GM23248 (cell line): ENCODE measurements at regions not wholly inside any gene's neighbourhood (a gene's known extent, or its start where the extent isn't known, plus 50 kb on each side); places are given as distances from the start of the nearest gene placed in this dataset.

Experiments used
- EZH2 ChIP-seq: fragments of 200-600 bp; sonication (generic); IDR thresholded peaks from 2 replicates; pipeline ENCODE4 v1.6.1; 2018; ENCODE audit warnings: antibody characterized with exemption, mild to moderate bottlenecking; ENCODE audit not compliant: insufficient read depth, poor library complexity, severe bottlenecking
- EZH2phosphoT487 ChIP-seq: fragments of 200-600 bp; sonication (generic); IDR thresholded peaks from 2 replicates; pipeline ENCODE4 v1.6.1; 2018; ENCODE audit warnings: antibody characterized with exemption, moderate library complexity, mild to moderate bottlenecking, low read depth; ENCODE audit not compliant: insufficient read depth

GRCh38 chr3:66586853-66587252 is 86.0 kb upstream of the LRIG1 start:
- no peak for TF ChIP-seq EZH2
- TF ChIP-seq EZH2phosphoT487: no peak
